A549 (cell line): ENCODE measurements at regions not wholly inside any gene's neighbourhood (a gene's known extent, or its start where the extent isn't known, plus 50 kb on each side); places are given as distances from the start of the nearest gene placed in this dataset.
"Not testable (repeated sequence)": the region's sequence is repeated elsewhere in the genome, so short reads cannot be mapped to it uniquely, and the experiment has no call there.

Source experiments
- MAZ ChIP-seq: fragments of 150-350 bp; IDR thresholded peaks from 2 replicates; pipeline ENCODE4 v1.6.1; 2014; ENCODE audit warnings: antibody characterized with exemption, low read depth, low read length, borderline replicate concordance
- PBX3 ChIP-seq: IDR thresholded peaks from 2 replicates; pipeline ENCODE4 v1.6.1; 2012

DNA sequence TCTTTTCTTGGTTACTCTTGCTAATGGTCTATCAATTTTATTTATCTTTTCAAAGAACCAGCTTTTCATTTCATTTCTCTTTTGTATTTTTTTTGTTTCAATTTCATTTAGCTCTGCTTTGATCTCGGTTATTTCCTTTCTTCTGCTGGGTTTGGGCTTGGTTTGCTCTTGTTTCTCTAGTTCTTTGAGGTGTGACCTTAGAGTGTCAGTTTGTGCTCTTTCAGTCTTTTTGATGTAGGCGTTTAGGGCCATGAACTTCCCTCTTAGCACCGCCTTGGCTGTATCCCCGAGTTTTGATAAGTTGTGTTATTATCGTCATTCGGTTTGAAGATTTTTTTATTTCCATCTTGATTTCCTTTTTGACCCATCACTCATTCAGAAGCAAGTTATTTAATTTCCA, 265.5 kb downstream of the VAPA start:
- not testable (repeated sequence) for TF ChIP-seq MAZ, PBX3
